ENCODE measurements at regions not wholly inside any gene's neighbourhood (a gene's known extent, or its start where the extent isn't known, plus 50 kb on each side); places are given as distances from the start of the nearest gene placed in this dataset.
A peak's percentile ranks its signal among the peaks of the same experiment; 100 is the strongest.

- peaks cover 8% of the 10 kb centered on the region for H3K4me1 Mint-ChIP-seq
- POLR2A ChIA-PET, result interaction anchor here (1.7 to 2.8 kb wide), 2 partner anchors 107 to 109 kb away, joined by 4 to 11 read pairs; partner anchors contain the start of gene INSIG1
- H3K9me3 Mint-ChIP-seq, result peaks cover 14% of the 10 kb centered on the region
- ATAC-seq (ENCODE audit: low read depth) (no peak), DNase-seq (no peak)
- CTCF ChIA-PET, result interaction anchor here (1.3 to 2.5 kb wide), 6 partner anchors 16 to 262 kb away, joined by 3 to 24 read pairs (median 7); no protein-coding TSS in a partner anchor
- intact Hi-C loops (cut with micrococcal nuclease), result no loop called here
- peaks cover 7% of the 10 kb centered on the region for H3K36me3 Mint-ChIP-seq (ENCODE audit: low read depth)
- H3K4me3 Mint-ChIP-seq, result no peak overlapping the region
- no peak for TF ChIP-seq CTCF (IDR thresholded peaks at IDR 0.05)
- no peak overlapping the region for H3K27ac Mint-ChIP-seq
- peaks cover 7% of the 10 kb centered on the region for H3K27me3 Mint-ChIP-seq
Observed at GRCh38 chr7:155189590-155189989, 108.1 kb upstream of the INSIG1 start.

GRCh38 chr7:155190688-155191087, 107.0 kb upstream of the INSIG1 start:
- Mint-ChIP-seq H3K9me3 (peaks cover 7% of the 10 kb centered on the region), H3K4me1 (peaks cover 8% of the 10 kb centered on the region), H3K27me3 (peaks cover 7% of the 10 kb centered on the region), H3K27ac (no peak overlapping the region), H3K36me3 (ENCODE audit: low read depth) (peaks cover 3% of the 10 kb centered on the region), H3K4me3 (no peak overlapping the region)
- ChIA-PET CTCF (interaction anchor here (0.6 to 2.5 kb wide), 12 partner anchors 15 to 263 kb away, joined by 3 to 24 read pairs (median 4); no protein-coding TSS in a partner anchor), POLR2A (interaction anchor here (0.7 to 2.8 kb wide), 3 partner anchors 106 to 152 kb away, joined by 4 to 11 read pairs (median 4); partner anchors contain the start of gene INSIG1)
- DNase-seq (peak; percentile 70), ATAC-seq (ENCODE audit: low read depth) (peak; percentile 94)
- intact Hi-C loops (cut with micrococcal nuclease), result loop anchor here (1.0 to 10.0 kb wide), 6 partner anchors 15 to 304 kb away; partner anchors contain the start of genes INSIG1 and PAXIP1
- TF ChIP-seq CTCF (IDR thresholded peaks at IDR 0.05), result no peak

GRCh38 chr7:155191137-155191536, 106.5 kb upstream of the INSIG1 start:
- ChIA-PET CTCF (interaction anchor here (0.6 to 2.5 kb wide), 9 partner anchors 14 to 165 kb away, joined by 3 to 24 read pairs (median 4); no protein-coding TSS in a partner anchor), POLR2A (interaction anchor here (2.8 kb wide), 1 partner anchor 107 kb away, joined by 11 read pairs; the partner anchor contains the start of gene INSIG1)
- peaks cover 2% of the 10 kb centered on the region for H3K36me3 Mint-ChIP-seq (ENCODE audit: low read depth)
- DNase-seq (no peak), ATAC-seq (ENCODE audit: low read depth) (no peak)
- H3K9me3 Mint-ChIP-seq, result peaks cover 6% of the 10 kb centered on the region
- intact Hi-C loops (cut with micrococcal nuclease), result loop anchor here (5.0 to 10.0 kb wide), 2 partner anchors 189 to 304 kb away; partner anchors contain the start of gene PAXIP1
- peaks cover 8% of the 10 kb centered on the region for H3K4me1 Mint-ChIP-seq
- peaks cover 7% of the 10 kb centered on the region for H3K27me3 Mint-ChIP-seq
- H3K27ac Mint-ChIP-seq, result no peak overlapping the region
- TF ChIP-seq CTCF (IDR thresholded peaks at IDR 0.05), result no peak
- H3K4me3 Mint-ChIP-seq, result no peak overlapping the region

GRCh38 chr7:155191901-155192478, 105.7 kb upstream of the INSIG1 start:
- peaks cover 7% of the 10 kb centered on the region for H3K27me3 Mint-ChIP-seq
- no peak for TF ChIP-seq CTCF (IDR thresholded peaks at IDR 0.05)
- POLR2A ChIA-PET, result interaction anchor here (0.6 kb wide), 1 partner anchor 14 kb away, joined by 3 read pairs; no protein-coding TSS in a partner anchor
- no peak overlapping the region for H3K27ac Mint-ChIP-seq
- intact Hi-C loops (cut with micrococcal nuclease), result loop anchor here (5.0 to 10.0 kb wide), 2 partner anchors 190 to 303 kb away; partner anchors contain the start of gene PAXIP1
- no peak for DNase-seq
- H3K36me3 Mint-ChIP-seq (ENCODE audit: low read depth), result no peaks in the 10 kb centered on the region
- peaks cover 8% of the 10 kb centered on the region for H3K4me1 Mint-ChIP-seq
- H3K9me3 Mint-ChIP-seq, result peaks cover 8% of the 10 kb centered on the region
- no peak overlapping the region for H3K4me3 Mint-ChIP-seq
- CTCF ChIA-PET, result no interaction called here
- ATAC-seq (ENCODE audit: low read depth), result no peak

Data from activated B cell treated with CpG ODN at 0.5 μM for 24 hours (primary cell).